T-cell (primary cell): ENCODE measurements at regions not wholly inside any gene's neighbourhood (a gene's known extent, or its start where the extent isn't known, plus 50 kb on each side); places are given as distances from the start of the nearest gene placed in this dataset.
"Not testable (repeated sequence)": the region's sequence is repeated elsewhere in the genome, so short reads cannot be mapped to it uniquely, and the experiment has no call there.

Experiments used
- ATAC-seq, 4 experiments: fragments of 200-7000 bp in 3 of 4; fragments of 150-1000 bp in 1 of 4; cut with Tn5 transposase; replicated peaks in 1 of 4; 1 replicate in 3 of 4; 2 replicates in 1 of 4; pipeline ENCODE4 v1.10.0; 2021; ENCODE audit warnings: moderate library complexity in 3 of 4, mild to moderate bottlenecking in 2 of 4, moderate number of reproducible peaks in 1 of 4
- CTCF ChIA-PET, 2 donors: fragments of 300-600 bp; sonication (Branson Sonifier 250); formaldehyde crosslinking; loops; one replicate each; lab custom pipeline; 2022; ENCODE audit warnings: antibody characterized with exemption in 2 of 2; lab: Charles Lee
- POLR2A ChIA-PET, 2 donors: fragments of 300-600 bp; sonication (Branson Sonifier 250); formaldehyde crosslinking; loops; one replicate each; lab custom pipeline; 2022; ENCODE audit warnings: antibody characterized with exemption in 2 of 2; lab: Charles Lee
- DNase-seq, 35 experiments: peaks; one replicate each; pipeline versions ENCODE4 v3.0.0 to v3.0.0-alpha.2; 2013 to 2023
- H3K27ac ChIP-seq: one replicate; pipeline ENCODE4 v1.5.1; 2013; ENCODE audit warnings: low read length
- H3K27me3 ChIP-seq, 2 experiments: replicated peaks in 1 of 2; 1 replicate in 1 of 2; 2 replicates in 1 of 2; pipeline versions ENCODE4 v1.6.1 to v1.7.0; 2013; ENCODE audit warnings: low read length in 1 of 2, mixed read lengths in 1 of 2; ENCODE audit not compliant: control insufficient read depth in 2 of 2, insufficient read depth in 2 of 2; ENCODE audit errors: extremely low read depth in 1 of 2
- H3K36me3 ChIP-seq, 2 donors: 1 replicate in 1 of 2; 2 replicates in 1 of 2; pipeline versions ENCODE4 v1.6.1 to v1.7.0; 2013; ENCODE audit warnings: low read length in 1 of 2; ENCODE audit not compliant: control insufficient read depth in 2 of 2, insufficient read depth in 1 of 2; ENCODE audit errors: extremely low read depth in 1 of 2
- H3K4me1 ChIP-seq, 2 experiments: 1 replicate in 1 of 2; 2 replicates in 1 of 2; pipeline versions ENCODE4 v1.6.1 to v1.7.0; 2013; ENCODE audit warnings: low read length in 2 of 2, mixed read lengths in 1 of 2; ENCODE audit not compliant: insufficient read depth in 2 of 2, control insufficient read depth in 1 of 2; ENCODE audit errors: extremely low read depth in 1 of 2
- H3K4me3 ChIP-seq, 2 donors: 1 replicate in 1 of 2; 2 replicates in 1 of 2; pipeline versions ENCODE4 v1.5.1 to v1.7.0; 2013; ENCODE audit warnings: mild to moderate bottlenecking in 2 of 2, low read length in 1 of 2, moderate library complexity in 1 of 2; ENCODE audit not compliant: control insufficient read depth in 1 of 2; ENCODE audit errors: extremely low read depth in 1 of 2
- H3K9me3 ChIP-seq: 2 replicates; pipeline ENCODE4 v1.7.0; 2013
- H3K27ac Mint-ChIP-seq, 2 donors: one replicate each; pipeline ENCODE4 v1.8.0; 2020 to 2021; ENCODE audit warnings: mild to moderate bottlenecking in 2 of 2, mixed read lengths in 2 of 2
- H3K27me3 Mint-ChIP-seq, 2 donors: one replicate each; pipeline ENCODE4 v1.8.0; 2021 to 2022; ENCODE audit warnings: mixed read lengths in 2 of 2
- H3K36me3 Mint-ChIP-seq: one replicate; pipeline ENCODE4 v1.8.0; 2021; ENCODE audit warnings: mixed read lengths
- H3K4me1 Mint-ChIP-seq, 3 donors: one replicate each; pipeline ENCODE4 v1.8.0; 2020 to 2022; ENCODE audit warnings: mixed read lengths in 3 of 3, mild to moderate bottlenecking in 1 of 3
- H3K4me3 Mint-ChIP-seq, 3 donors: one replicate each; pipeline ENCODE4 v1.8.0; 2020 to 2022; ENCODE audit warnings: mild to moderate bottlenecking in 3 of 3, mixed read lengths in 3 of 3, moderate library complexity in 3 of 3
- H3K9me3 Mint-ChIP-seq, 3 donors: one replicate each; pipeline ENCODE4 v1.8.0; 2020 to 2022; ENCODE audit warnings: mixed read lengths in 3 of 3
- WGBS: methylation state at CpG from one replicate; pipeline ENCODE4 v1.1.5; 2013; ENCODE audit warnings: missing lambda C conversion rate; ENCODE audit not compliant: insufficient coverage; 5-methylcytosine and 5-hydroxymethylcytosine counted together

GRCh38 chr20:12838261-12838866 lies 170.4 kb upstream of the SPTLC3 start:
- ATAC-seq (no peak), DNase-seq (no peak)
- H3K4me1 Mint-ChIP-seq, result no peaks in the 10 kb centered on the region
- no peaks in the 10 kb centered on the region for H3K27me3 ChIP-seq
- no peaks in the 10 kb centered on the region for H3K4me1 ChIP-seq
- no peak overlapping the region for H3K27ac ChIP-seq
- ChIA-PET POLR2A (no interaction called here), CTCF (no interaction called here)
- no peak overlapping the region for H3K4me3 ChIP-seq
- no peaks in the 10 kb centered on the region for H3K36me3 ChIP-seq
- H3K36me3 Mint-ChIP-seq, result no peaks in the 10 kb centered on the region
- 54% methylated on average over 3 of the region's 3 CpGs for WGBS
- H3K27me3 Mint-ChIP-seq, result peaks cover 0 to 3% of the 10 kb centered on the region in 2 donors
- no peak overlapping the region for H3K27ac Mint-ChIP-seq
- H3K4me3 Mint-ChIP-seq, result no peak overlapping the region
- H3K9me3 ChIP-seq, result no peaks in the 10 kb centered on the region
- H3K9me3 Mint-ChIP-seq, result peaks cover 0 to 4% (median 4%) of the 10 kb centered on the region in 3 donors

DNA sequence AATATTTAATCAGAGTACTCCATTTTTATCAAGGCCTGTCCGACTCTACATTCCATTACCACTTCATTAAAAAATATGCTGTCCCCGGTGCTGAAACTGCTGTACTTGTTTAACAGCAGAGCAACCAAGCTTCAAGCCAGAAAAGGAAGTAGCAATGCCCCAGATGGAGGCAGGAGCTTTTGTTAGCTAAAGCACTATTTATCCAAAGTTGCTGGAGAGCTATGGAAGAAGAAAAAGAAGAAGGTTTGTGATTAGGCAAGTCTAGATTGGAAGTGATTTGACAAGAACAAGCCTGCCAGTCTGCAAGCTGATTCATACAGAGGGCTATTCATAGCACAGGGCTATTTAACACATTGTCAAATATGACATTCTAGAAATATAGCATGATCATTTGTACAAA lies 160.9 kb upstream of the SPTLC3 start:
- Histone ChIP-seq H3K4me3 (no peak overlapping the region), H3K27ac (no peak overlapping the region), H3K9me3 (no peaks in the 10 kb centered on the region), H3K27me3 (no peaks in the 10 kb centered on the region), H3K4me1 (no peaks in the 10 kb centered on the region), H3K36me3 (no peaks in the 10 kb centered on the region)
- POLR2A ChIA-PET, result no interaction called here
- H3K9me3 Mint-ChIP-seq, result peaks cover 0 to 4% (median 0%) of the 10 kb centered on the region in 3 donors
- H3K4me3 Mint-ChIP-seq, result no peak overlapping the region
- CTCF ChIA-PET, result no interaction called here
- peaks cover 0 to 14% of the 10 kb centered on the region in 2 donors for H3K27me3 Mint-ChIP-seq
- H3K4me1 Mint-ChIP-seq, result no peaks in the 10 kb centered on the region
- no peak for ATAC-seq
- DNase-seq, result no peak
- no peak overlapping the region for H3K27ac Mint-ChIP-seq
- no peaks in the 10 kb centered on the region for H3K36me3 Mint-ChIP-seq
- no CpG with 5 or more reads among the region's 2 CpGs for WGBS

- Histone ChIP-seq H3K36me3 (no peaks in the 10 kb centered on the region), H3K27ac (no peak overlapping the region), H3K4me3 (no peak overlapping the region), H3K27me3 (no peaks in the 10 kb centered on the region), H3K4me1 (no peaks in the 10 kb centered on the region), H3K9me3 (no peaks in the 10 kb centered on the region)
- Mint-ChIP-seq H3K36me3 (no peaks in the 10 kb centered on the region), H3K27me3 (peaks cover 0 to 14% of the 10 kb centered on the region in 2 donors), H3K4me1 (no peaks in the 10 kb centered on the region), H3K9me3 (peaks cover 2 to 5% (median 4%) of the 10 kb centered on the region in 3 donors), H3K27ac (no peak overlapping the region), H3K4me3 (no peak overlapping the region)
- DNase-seq (no peak), ATAC-seq (no peak)
- CTCF ChIA-PET, result no interaction called here
- POLR2A ChIA-PET, result no interaction called here
- WGBS, result 37% methylated on average over 6 of the region's 9 CpGs
Measured at GRCh38 chr20:12849225-12849910, 159.4 kb upstream of the SPTLC3 start.

DNA sequence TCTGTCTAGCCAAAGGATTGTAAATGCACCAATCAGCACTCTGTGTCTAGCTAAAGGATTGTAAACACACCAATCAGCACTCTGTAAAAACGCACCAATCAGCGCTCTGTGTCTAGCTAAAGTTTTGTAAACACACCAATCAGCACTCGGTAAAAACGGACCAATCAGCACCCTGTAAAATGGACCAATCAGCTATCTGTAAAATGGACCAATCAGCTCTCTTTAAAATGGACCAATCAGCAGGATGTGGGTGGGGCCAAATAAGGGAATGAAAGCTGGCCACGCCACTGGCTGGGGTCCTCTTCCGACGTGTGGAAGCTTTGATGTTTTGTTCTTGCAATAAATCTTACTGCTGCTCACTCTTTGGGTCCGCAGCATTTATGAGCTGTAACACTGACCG lies 151.1 kb upstream of the SPTLC3 start:
- H3K36me3 Mint-ChIP-seq, CTCF ChIA-PET, DNase-seq, H3K4me1 Mint-ChIP-seq, H3K9me3 ChIP-seq, H3K4me3 Mint-ChIP-seq, H3K27ac ChIP-seq, POLR2A ChIA-PET, ATAC-seq, H3K27me3 ChIP-seq, H3K27me3 Mint-ChIP-seq, H3K36me3 ChIP-seq, H3K27ac Mint-ChIP-seq, H3K4me3 ChIP-seq, H3K4me1 ChIP-seq: not testable (repeated sequence)
- WGBS, result 90% methylated on average over 5 of the region's 9 CpGs
- H3K9me3 Mint-ChIP-seq, result peaks cover 14 to 32% (median 15%) of the 10 kb centered on the region in 3 donors

GRCh38 chr20:12860619-12861247 lies 148.0 kb upstream of the SPTLC3 start:
- CTCF ChIA-PET, result no interaction called here
- no peak overlapping the region for H3K27ac Mint-ChIP-seq
- Histone ChIP-seq H3K4me3 (no peak overlapping the region), H3K9me3 (no peaks in the 10 kb centered on the region), H3K27me3 (no peaks in the 10 kb centered on the region), H3K36me3 (no peaks in the 10 kb centered on the region), H3K4me1 (no peaks in the 10 kb centered on the region), H3K27ac (no peak overlapping the region)
- peaks cover 8 to 16% (median 12%) of the 10 kb centered on the region in 3 donors for H3K9me3 Mint-ChIP-seq
- no peak for DNase-seq
- no peak overlapping the region for H3K4me3 Mint-ChIP-seq
- no peaks in the 10 kb centered on the region for H3K36me3 Mint-ChIP-seq
- ATAC-seq, result no peak
- H3K4me1 Mint-ChIP-seq, result no peaks in the 10 kb centered on the region
- POLR2A ChIA-PET, result no interaction called here
- no peaks in the 10 kb centered on the region for H3K27me3 Mint-ChIP-seq

- Mint-ChIP-seq H3K36me3 (no peaks in the 10 kb centered on the region), H3K4me3 (no peak overlapping the region), H3K9me3 (no peaks in the 10 kb centered on the region), H3K27me3 (no peaks in the 10 kb centered on the region), H3K27ac (no peak overlapping the region), H3K4me1 (no peaks in the 10 kb centered on the region)
- Histone ChIP-seq H3K9me3 (no peaks in the 10 kb centered on the region), H3K27ac (no peak overlapping the region), H3K36me3 (no peaks in the 10 kb centered on the region), H3K4me1 (no peaks in the 10 kb centered on the region), H3K27me3 (no peaks in the 10 kb centered on the region), H3K4me3 (no peak overlapping the region)
- ATAC-seq (no peak), DNase-seq (no peak)
- CTCF ChIA-PET, result no interaction called here
- whole genome bisulfite sequencing, result no CpG with 5 or more reads among the region's 1 CpG
- POLR2A ChIA-PET, result interaction anchor here in 1 of 2 donors (0.6 kb wide), 1 partner anchor 23 kb away, joined by 5 read pairs; no protein-coding TSS in a partner anchor
Measured at GRCh38 chr20:12869669-12870068, 139.1 kb upstream of the SPTLC3 start.
